ENCODE measurements at regions not wholly inside any gene's neighbourhood (a gene's known extent, or its start where the extent isn't known, plus 50 kb on each side); places are given as distances from the start of the nearest gene placed in this dataset.

GRCh38 chr11:111081021-111081511, 164.5 kb upstream of the POU2AF2 start:
- intact Hi-C loops (cut with DNase I, micrococcal nuclease): no loop called here
- no peaks in the 10 kb centered on the region for H3K9me3 ChIP-seq
- TF ChIP-seq CTCF (IDR thresholded peaks at IDR 0.05): no peak
- no peak overlapping the region for H3K4me3 ChIP-seq
- DNase-seq (no peak), ATAC-seq (no peak)
- no peaks in the 10 kb centered on the region for H3K4me1 ChIP-seq (ENCODE audit: low read depth)
- no peaks in the 10 kb centered on the region for H3K36me3 ChIP-seq (ENCODE audit: low read depth)

GRCh38 chr11:111077530-111078322, 167.8 kb upstream of the POU2AF2 start:
- Histone ChIP-seq H3K9me3 (no peaks in the 10 kb centered on the region), H3K4me1 (ENCODE audit: low read depth) (no peaks in the 10 kb centered on the region), H3K36me3 (ENCODE audit: low read depth) (no peaks in the 10 kb centered on the region), H3K4me3 (no peak overlapping the region)
- ATAC-seq: no peak
- no peak for DNase-seq
- intact Hi-C loops (cut with DNase I, micrococcal nuclease): no loop called here
- TF ChIP-seq CTCF (IDR thresholded peaks at IDR 0.05): no peak

- no peak for TF ChIP-seq CTCF (IDR thresholded peaks at IDR 0.05)
- no peak for DNase-seq
- Histone ChIP-seq H3K4me1 (ENCODE audit: low read depth) (no peaks in the 10 kb centered on the region), H3K4me3 (no peak overlapping the region), H3K36me3 (ENCODE audit: low read depth) (no peaks in the 10 kb centered on the region), H3K9me3 (peaks cover 7% of the 10 kb centered on the region)
- intact Hi-C loops (cut with DNase I, micrococcal nuclease): no loop called here
- ATAC-seq: no peak
These were observed 176.5 kb upstream of the POU2AF2 start for GRCh38 chr11:111069066-111069465.

- intact Hi-C loops (cut with DNase I, micrococcal nuclease): no loop called here
- TF ChIP-seq CTCF (IDR thresholded peaks at IDR 0.05): no peak
- Histone ChIP-seq H3K4me3 (no peak overlapping the region), H3K9me3 (peaks cover 7% of the 10 kb centered on the region), H3K36me3 (ENCODE audit: low read depth) (no peaks in the 10 kb centered on the region), H3K4me1 (ENCODE audit: low read depth) (no peaks in the 10 kb centered on the region)
- DNase-seq: no peak
- ATAC-seq: no peak
These were observed 177.5 kb upstream of the POU2AF2 start for GRCh38 chr11:111067994-111068393.

- ATAC-seq (no peak), DNase-seq (no peak)
- no peak for TF ChIP-seq CTCF (IDR thresholded peaks at IDR 0.05)
- Histone ChIP-seq H3K9me3 (peaks cover 7% of the 10 kb centered on the region), H3K4me1 (ENCODE audit: low read depth) (no peaks in the 10 kb centered on the region), H3K36me3 (ENCODE audit: low read depth) (no peaks in the 10 kb centered on the region), H3K4me3 (no peak overlapping the region)
- intact Hi-C loops (cut with DNase I, micrococcal nuclease): no loop called here
These were observed 178.7 kb upstream of the POU2AF2 start for GRCh38 chr11:111066846-111067245.
